ENCODE measurements at regions not wholly inside any gene's neighbourhood (a gene's known extent, or its start where the extent isn't known, plus 50 kb on each side); places are given as distances from the start of the nearest gene placed in this dataset.
"Not testable (repeated sequence)": the region's sequence is repeated elsewhere in the genome, so short reads cannot be mapped to it uniquely, and the experiment has no call there.

DNA sequence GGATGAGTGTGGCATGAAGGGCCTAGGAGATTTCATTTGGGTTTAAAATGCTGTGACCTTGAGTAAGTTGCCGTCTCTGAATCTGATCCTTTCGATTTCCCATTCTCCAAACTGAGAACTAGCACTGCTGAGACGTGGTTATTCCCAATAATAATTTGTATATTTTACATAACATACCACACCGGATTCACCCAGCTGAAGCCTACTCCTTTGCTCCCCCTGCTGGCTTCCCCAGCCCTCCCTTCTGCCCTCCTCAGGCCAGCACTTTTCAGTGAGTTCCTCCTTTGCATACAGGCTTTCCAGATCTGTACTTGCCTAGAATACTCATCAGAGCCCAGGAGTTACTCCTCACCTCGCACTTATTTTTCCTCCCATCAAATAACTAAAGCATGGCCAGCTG is 255.1 kb downstream of the OR4F29 start:
- H3K4me3 ChIP-seq; DNase-seq (ENCODE audit: low spot score in 2 of 2); H3K36me3 ChIP-seq; H3K9me3 ChIP-seq; intact Hi-C loops (cut with DNase I); H3K27me3 ChIP-seq; H3K4me1 ChIP-seq; H3K27ac ChIP-seq: not testable (repeated sequence)

DNA sequence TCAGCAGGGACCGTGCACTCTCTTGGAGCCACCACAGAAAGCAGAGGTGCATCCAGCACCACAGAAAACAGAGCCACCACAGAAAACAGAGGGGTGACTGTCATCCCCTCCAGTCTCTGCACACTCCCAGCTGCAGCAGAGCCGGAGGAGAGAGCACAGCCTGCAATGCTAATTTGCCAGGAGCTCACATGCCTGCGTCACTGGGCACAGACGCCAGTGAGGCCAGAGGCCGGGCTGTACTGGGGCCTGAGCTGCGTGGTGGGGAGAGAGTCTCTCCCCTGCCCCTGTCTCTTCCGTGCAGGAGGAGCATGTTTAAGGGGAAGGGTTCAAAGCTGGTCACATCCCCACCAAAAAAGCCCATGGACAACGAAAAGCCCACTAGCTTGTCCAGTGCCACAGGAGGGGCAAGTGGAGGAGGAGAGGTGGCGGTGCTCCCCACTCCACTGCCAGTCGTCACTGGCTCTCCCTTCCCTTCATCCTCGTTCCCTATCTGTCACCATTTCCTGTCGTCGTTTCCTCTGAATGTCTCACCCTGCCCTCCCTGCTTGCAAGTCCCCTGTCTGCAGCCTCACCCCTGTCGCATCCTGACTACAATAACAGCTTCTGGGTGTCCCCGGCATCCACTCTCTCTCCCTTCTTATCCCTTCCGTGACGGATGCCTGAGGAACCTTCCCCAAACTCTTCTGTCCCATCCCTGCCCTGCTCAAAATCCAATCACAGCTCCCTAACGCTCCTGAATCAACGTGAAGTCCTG is 260.0 kb downstream of the OR4F29 start:
- H3K36me3 ChIP-seq; intact Hi-C loops (cut with DNase I); H3K4me1 ChIP-seq; H3K27me3 ChIP-seq; H3K27ac ChIP-seq; H3K9me3 ChIP-seq; H3K4me3 ChIP-seq: not testable (repeated sequence)
- DNase-seq (ENCODE audit: low spot score in 2 of 2) = peak in 1 of 2 donors; percentile 62

DNA sequence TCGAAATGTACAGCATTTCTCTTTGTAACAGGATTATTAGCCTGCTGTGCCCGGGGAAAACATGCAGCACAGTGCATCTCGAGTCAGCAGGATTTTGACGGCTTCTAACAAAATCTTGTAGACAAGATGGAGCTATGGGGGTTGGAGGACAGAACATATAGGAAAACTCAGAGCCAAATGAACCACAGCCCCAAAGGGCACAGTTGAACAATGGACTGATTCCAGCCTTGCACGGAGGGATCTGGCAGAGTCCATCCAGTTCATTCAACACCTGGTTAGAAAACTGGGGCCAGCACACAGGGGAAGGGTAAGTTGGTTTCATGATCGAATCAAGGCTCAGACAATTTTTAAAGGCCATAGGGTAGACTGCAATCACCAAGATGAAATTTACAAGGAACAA is 260.8 kb downstream of the OR4F29 start:
- H3K4me1 ChIP-seq; H3K4me3 ChIP-seq; H3K27me3 ChIP-seq; H3K9me3 ChIP-seq; intact Hi-C loops (cut with DNase I); H3K27ac ChIP-seq; H3K36me3 ChIP-seq: not testable (repeated sequence)
- DNase-seq (ENCODE audit: low spot score in 2 of 2) = peak in 1 of 2 donors; percentile 30

DNA sequence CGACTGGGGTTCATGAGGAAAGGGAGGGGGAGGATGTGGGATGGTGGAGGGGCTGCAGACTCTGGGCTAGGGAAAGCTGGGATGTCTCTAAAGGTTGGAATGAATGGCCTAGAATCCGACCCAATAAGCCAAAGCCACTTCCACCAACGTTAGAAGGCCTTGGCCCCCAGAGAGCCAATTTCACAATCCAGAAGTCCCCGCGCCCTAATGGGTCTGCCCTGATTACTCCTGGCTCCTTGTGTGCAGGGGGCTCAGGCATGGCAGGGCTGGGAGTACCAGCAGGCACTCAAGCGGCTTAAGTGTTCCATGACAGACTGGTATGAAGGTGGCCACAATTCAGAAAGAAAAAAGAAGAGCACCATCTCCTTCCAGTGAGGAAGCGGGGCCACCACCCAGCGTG is 261.6 kb downstream of the OR4F29 start:
- peak in 1 of 2 donors; percentile 59 for DNase-seq (ENCODE audit: low spot score in 2 of 2)
- intact Hi-C loops (cut with DNase I); H3K4me3 ChIP-seq; H3K27ac ChIP-seq; H3K36me3 ChIP-seq; H3K9me3 ChIP-seq; H3K27me3 ChIP-seq; H3K4me1 ChIP-seq: not testable (repeated sequence)

DNA sequence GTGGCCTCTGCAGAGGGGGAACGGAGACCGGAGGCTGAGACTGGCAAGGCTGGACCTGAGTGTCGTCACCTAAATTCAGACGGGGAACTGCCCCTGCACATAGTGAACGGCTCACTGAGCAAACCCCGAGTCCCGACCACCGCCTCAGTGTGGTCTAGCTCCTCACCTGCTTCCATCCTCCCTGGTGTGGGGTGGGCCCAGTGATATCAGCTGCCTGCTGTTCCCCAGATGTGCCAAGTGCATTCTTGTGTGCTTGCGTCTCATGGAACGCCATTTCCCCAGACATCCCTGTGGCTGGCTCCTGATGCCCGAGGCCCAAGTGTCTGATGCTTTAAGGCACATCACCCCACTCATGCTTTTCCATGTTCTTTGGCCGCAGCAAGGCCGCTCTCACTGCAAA is 262.2 kb downstream of the OR4F29 start:
- H3K4me1 ChIP-seq; H3K27me3 ChIP-seq; H3K27ac ChIP-seq; H3K36me3 ChIP-seq; intact Hi-C loops (cut with DNase I); H3K9me3 ChIP-seq; H3K4me3 ChIP-seq: not testable (repeated sequence)
- DNase-seq (ENCODE audit: low spot score in 2 of 2) = peak in 1 of 2 donors; percentile 34

DNA sequence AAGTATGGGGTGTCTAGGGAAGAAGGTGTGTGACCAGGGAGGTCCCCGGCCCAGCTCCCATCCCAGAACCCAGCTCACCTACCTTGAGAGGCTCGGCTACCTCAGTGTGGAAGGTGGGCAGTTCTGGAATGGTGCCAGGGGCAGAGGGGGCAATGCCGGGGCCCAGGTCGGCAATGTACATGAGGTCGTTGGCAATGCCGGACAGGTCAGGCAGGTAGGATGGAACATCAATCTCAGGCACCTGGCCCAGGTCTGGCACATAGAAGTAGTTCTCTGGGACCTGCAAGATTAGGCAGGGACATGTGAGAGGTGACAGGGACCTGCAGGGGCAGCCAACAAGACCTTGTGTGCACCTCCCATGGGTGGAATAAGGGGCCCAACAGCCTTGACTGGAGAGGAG is 264.2 kb downstream of the OR4F29 start:
- DNase-seq (ENCODE audit: low spot score in 2 of 2); intact Hi-C loops (cut with DNase I): not testable (repeated sequence)

DNA sequence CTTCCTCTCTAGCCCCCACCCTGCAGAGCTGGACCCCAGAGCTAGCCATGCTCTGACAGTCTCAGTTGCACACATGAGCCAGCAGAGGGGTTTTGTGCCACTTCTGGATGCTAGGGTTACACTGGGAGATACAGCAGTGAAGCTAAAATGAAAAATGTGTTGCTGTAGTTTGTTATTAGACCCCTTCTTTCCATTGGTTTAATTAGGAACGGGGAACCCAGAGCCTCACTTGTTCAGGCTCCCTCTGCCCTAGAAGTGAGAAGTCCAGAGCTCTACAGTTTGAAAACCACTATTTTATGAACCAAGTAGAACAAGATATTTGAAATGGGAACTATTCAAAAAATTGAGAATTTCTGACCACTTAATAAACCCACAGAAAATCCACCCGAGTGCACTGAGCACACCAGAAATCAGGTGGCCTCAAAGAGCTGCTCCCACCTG is 264.8 kb downstream of the OR4F29 start:
- H3K36me3 ChIP-seq; H3K9me3 ChIP-seq; intact Hi-C loops (cut with DNase I); H3K27me3 ChIP-seq; H3K4me3 ChIP-seq; H3K27ac ChIP-seq; H3K4me1 ChIP-seq: not testable (repeated sequence)
- peak in 1 of 2 donors; percentile 55 for DNase-seq (ENCODE audit: low spot score in 2 of 2)

More for the DNA sequence above, 264.2 kb downstream of the OR4F29 start:
- not testable (repeated sequence) for H3K27ac ChIP-seq, H3K4me3 ChIP-seq, H3K36me3 ChIP-seq, H3K27me3 ChIP-seq, H3K9me3 ChIP-seq, H3K4me1 ChIP-seq

DNA sequence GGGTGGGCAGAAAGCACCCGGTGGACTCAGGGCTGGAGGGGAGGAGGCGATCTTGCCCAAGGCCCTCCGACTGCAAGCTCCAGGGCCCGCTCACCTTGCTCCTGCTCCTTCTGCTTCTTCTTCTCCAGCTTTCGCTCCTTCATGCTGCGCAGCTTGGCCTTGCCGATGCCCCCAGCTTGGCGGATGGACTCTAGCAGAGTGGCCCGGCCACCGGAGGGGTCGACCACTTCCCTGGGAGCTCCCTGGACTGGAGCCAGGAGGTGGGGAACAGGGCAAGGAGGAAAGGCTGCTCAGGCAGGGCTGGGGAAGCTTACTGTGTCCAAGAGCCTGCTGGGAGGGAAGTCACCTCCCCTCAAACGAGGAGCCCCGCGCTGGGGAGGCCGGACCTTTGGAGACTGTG is 265.3 kb downstream of the OR4F29 start:
- intact Hi-C loops (cut with DNase I); H3K4me1 ChIP-seq; H3K4me3 ChIP-seq; H3K27me3 ChIP-seq; H3K36me3 ChIP-seq; H3K27ac ChIP-seq; H3K9me3 ChIP-seq: not testable (repeated sequence)
- peak in 1 of 2 donors; percentile 54 for DNase-seq (ENCODE audit: low spot score in 2 of 2)

DNA sequence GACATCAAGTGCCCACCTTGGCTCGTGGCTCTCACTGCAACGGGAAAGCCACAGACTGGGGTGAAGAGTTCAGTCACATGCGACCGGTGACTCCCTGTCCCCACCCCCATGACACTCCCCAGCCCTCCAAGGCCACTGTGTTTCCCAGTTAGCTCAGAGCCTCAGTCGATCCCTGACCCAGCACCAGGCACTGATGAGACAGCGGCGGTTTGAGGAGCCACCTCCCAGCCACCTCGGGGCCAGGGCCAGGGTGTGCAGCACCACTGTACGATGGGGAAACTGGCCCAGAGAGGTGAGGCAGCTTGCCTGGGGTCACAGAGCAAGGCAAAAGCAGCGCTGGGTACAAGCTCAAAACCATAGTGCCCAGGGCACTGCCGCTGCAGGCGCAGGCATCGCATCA is 266.0 kb downstream of the OR4F29 start:
- H3K9me3 ChIP-seq; H3K27ac ChIP-seq; DNase-seq (ENCODE audit: low spot score in 2 of 2); intact Hi-C loops (cut with DNase I); H3K4me3 ChIP-seq; H3K4me1 ChIP-seq; H3K36me3 ChIP-seq; H3K27me3 ChIP-seq: not testable (repeated sequence)

DNA sequence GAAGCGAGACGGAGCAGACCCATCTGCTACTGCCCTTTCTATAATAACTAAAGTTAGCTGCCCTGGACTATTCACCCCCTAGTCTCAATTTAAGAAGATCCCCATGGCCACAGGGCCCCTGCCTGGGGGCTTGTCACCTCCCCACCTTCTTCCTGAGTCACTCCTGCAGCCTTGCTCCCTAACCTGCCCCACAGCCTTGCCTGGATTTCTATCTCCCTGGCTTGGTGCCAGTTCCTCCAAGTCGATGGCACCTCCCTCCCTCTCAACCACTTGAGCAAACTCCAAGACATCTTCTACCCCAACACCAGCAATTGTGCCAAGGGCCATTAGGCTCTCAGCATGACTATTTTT is 267.2 kb downstream of the OR4F29 start:
- H3K4me3 ChIP-seq; H3K27me3 ChIP-seq; H3K9me3 ChIP-seq; intact Hi-C loops (cut with DNase I); H3K27ac ChIP-seq; H3K36me3 ChIP-seq; H3K4me1 ChIP-seq: not testable (repeated sequence)
- peak in 1 of 2 donors; percentile 63 for DNase-seq (ENCODE audit: low spot score in 2 of 2)

DNA sequence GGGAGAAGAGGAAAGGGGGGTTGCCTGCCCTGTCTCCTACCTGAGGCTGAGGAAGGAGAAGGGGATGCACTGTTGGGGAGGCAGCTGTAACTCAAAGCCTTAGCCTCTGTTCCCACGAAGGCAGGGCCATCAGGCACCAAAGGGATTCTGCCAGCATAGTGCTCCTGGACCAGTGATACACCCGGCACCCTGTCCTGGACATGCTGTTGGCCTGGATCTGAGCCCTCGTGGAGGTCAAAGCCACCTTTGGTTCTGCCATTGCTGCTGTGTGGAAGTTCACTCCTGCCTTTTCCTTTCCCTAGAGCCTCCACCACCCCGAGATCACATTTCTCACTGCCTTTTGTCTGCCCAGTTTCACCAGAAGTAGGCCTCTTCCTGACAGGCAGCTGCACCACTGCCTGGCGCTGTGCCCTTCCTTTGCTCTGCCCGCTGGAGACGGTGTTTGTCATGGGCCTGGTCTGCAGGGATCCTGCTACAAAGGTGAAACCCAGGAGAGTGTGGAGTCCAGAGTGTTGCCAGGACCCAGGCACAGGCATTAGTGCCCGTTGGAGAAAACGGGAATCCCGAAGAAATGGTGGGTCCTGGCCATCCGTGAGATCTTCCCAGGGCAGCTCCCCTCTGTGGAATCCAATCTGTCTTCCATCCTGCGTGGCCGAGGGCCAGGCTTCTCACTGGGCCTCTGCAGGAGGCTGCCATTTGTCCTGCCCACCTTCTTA is 267.7 kb downstream of the OR4F29 start:
- peak in 1 of 2 donors; percentile 67 for DNase-seq (ENCODE audit: low spot score in 2 of 2)
- H3K36me3 ChIP-seq; H3K27ac ChIP-seq; H3K9me3 ChIP-seq; H3K4me1 ChIP-seq; H3K27me3 ChIP-seq; H3K4me3 ChIP-seq; intact Hi-C loops (cut with DNase I): not testable (repeated sequence)

DNA sequence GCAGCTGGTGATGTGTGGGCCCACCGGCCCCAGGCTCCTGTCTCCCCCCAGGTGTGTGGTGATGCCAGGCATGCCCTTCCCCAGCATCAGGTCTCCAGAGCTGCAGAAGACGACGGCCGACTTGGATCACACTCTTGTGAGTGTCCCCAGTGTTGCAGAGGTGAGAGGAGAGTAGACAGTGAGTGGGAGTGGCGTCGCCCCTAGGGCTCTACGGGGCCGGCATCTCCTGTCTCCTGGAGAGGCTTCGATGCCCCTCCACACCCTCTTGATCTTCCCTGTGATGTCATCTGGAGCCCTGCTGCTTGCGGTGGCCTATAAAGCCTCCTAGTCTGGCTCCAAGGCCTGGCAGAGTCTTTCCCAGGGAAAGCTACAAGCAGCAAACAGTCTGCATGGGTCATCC is 268.4 kb downstream of the OR4F29 start:
- DNase-seq (ENCODE audit: low spot score in 2 of 2) = peak in 1 of 2 donors; percentile 65
- H3K27ac ChIP-seq; H3K4me1 ChIP-seq; H3K27me3 ChIP-seq; H3K4me3 ChIP-seq; H3K9me3 ChIP-seq; intact Hi-C loops (cut with DNase I); H3K36me3 ChIP-seq: not testable (repeated sequence)

DNA sequence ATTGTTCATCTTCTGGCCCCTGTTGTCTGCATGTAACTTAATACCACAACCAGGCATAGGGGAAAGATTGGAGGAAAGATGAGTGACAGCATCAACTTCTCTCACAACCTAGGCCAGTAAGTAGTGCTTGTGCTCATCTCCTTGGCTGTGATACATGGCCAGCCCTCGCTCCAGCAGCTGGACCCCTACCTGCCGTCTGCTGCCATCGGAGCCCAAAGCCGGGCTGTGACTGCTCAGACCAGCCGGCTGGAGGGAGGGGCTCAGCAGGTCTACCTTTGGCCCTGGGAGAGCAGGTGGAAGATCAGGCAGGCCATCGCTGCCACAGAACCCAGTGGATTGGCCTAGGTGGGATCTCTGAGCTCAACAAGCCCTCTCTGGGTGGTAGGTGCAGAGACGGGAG is 268.8 kb downstream of the OR4F29 start:
- H3K9me3 ChIP-seq; intact Hi-C loops (cut with DNase I); H3K36me3 ChIP-seq; H3K27ac ChIP-seq; H3K4me1 ChIP-seq; H3K4me3 ChIP-seq; H3K27me3 ChIP-seq: not testable (repeated sequence)
- peak in 1 of 2 donors; percentile 57 for DNase-seq (ENCODE audit: low spot score in 2 of 2)
